ENCODE measurements at regions not wholly inside any gene's neighbourhood (a gene's known extent, or its start where the extent isn't known, plus 50 kb on each side); places are given as distances from the start of the nearest gene placed in this dataset.

- TF ChIP-seq EGR1 (IDR thresholded peaks at IDR 0.05) (no peak), FOXM1 (IDR thresholded peaks at IDR 0.05; ENCODE audit: borderline replicate concordance, low read depth) (no peak), REST (IDR thresholded peaks at IDR 0.05; ENCODE audit: low read depth) (no peak), TEAD4 (IDR thresholded peaks at IDR 0.05) (no peak), RAD21 (IDR thresholded peaks at IDR 0.05; ENCODE audit: low read depth) (no peak), EP300 (IDR thresholded peaks at IDR 0.05; ENCODE audit: borderline replicate concordance) (no peak), TCF12 (IDR thresholded peaks at IDR 0.05; ENCODE audit: low read depth) (no peak), ZBTB7A (IDR thresholded peaks at IDR 0.05; ENCODE audit: low read depth) (no peak), MAX (IDR thresholded peaks at IDR 0.05) (no peak), CEBPB (IDR thresholded peaks at IDR 0.05) (no peak), TAF1 (IDR thresholded peaks at IDR 0.05; ENCODE audit: low read depth) (no peak)
Measured at GRCh38 chr15:70504988-70505387, 258.4 kb downstream of the UACA start.

Data from Ishikawa (cell line).